ENCODE measurements at regions not wholly inside any gene's neighbourhood (a gene's known extent, or its start where the extent isn't known, plus 50 kb on each side); places are given as distances from the start of the nearest gene placed in this dataset.
"Not testable (repeated sequence)": the region's sequence is repeated elsewhere in the genome, so short reads cannot be mapped to it uniquely, and the experiment has no call there.

DNA sequence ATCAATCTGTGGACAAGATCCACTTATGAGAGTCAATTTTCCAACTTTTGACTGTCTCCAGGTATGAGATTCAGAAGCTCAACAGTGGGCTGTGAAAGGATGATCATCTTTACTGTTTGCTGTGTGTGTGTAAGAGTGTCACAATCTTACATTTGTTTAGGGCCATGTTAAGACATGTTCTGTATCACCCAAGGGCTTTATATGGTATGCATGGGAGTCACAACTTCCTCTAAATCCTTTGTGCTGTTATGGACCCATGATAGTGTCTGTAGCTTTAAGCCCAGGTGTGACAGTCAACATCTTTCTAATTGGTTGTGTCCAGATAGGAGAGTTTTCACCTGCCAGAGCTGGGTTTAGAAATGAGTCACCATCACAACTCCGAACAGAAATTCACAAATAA is 70.2 kb downstream of the ZNF726 start:
- not testable (repeated sequence) for DNase-seq (ENCODE audit: low read depth)

DNA sequence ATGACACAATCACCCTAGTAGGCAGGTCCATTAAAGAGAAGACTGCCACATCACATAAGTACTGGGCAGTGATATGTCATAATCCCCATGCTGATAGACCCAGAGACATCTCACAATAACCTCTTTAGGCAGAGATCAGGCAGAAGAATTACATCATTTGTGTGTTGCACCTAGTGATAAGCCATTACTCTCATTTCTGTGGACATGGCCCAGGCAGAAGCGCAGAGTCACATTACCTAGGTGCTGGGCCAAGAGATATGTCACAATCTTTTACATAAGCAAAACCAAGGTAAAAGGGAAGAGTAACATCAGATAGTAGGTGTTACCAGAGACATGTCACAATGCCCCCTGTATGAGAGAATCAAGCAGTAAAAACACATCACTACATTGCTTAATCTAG is 71.9 kb downstream of the ZNF726 start:
- DNase-seq (ENCODE audit: low read depth) = no peak

GRCh38 chr19:23991170-23991569 is 76.5 kb downstream of the ZNF726 start:
- DNase-seq (ENCODE audit: low read depth) = peak; percentile 53

DNA sequence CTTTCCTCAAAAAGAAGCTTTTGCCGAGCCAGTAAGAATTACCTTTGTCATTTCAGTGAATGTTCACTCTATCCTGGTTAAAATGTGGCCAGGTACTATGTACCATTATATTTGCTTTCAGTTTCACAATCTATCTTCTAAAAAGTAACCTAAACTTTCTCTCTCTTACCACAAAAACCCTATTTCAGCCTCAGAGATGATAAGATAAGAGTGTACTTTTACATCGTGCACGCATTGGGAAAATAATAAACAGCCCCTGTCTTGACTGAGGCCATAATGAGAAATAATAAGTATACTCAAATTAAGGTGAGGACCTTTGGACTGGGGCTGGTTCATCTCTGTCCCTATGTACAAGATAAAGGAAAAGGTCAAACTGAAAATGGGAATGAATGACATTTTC is 77.7 kb downstream of the ZNF726 start:
- DNase-seq (ENCODE audit: low read depth) = no peak

DNA sequence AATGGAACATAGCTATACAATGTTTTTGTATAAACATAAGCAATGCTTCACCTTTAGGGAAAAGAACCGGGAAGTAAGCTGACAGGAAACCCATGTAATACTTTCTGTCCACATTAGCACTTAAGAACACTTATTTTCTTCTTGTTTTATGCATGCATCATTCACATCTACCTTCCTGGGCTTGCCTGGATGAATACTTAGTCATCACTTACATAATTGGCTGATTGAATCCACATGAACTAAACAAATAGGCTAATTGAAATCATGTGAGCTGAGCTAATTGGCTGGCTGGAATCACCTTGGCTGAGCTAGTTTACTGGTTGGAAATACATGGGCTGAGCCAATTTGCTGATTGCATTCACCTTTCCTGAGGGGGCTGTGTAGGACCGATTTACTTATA is 78.8 kb downstream of the ZNF726 start:
- no peak for DNase-seq (ENCODE audit: low read depth)

DNA sequence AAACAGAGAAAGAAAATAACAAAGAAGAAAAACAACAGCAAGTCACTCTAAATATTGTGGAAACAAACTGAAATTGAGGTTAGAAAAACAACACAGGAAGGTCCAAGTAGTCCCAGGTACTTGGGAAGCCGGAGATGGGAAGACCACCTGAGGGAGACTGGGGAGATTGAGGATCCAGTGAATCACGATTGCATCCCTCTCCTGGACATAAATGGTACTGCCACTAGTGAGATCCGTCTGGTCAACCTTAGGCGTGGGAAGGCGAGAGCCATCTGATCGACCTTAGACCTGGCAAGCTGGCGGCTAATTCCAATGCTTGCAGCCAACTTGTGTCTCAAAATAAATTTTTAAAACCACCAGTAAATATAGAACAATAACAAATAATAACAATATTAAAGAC is 81.9 kb downstream of the ZNF726 start:
- DNase-seq (ENCODE audit: low read depth) = peak; percentile 24

GRCh38 chr19:23998568-23998967 is 83.9 kb downstream of the ZNF726 start:
- DNase-seq (ENCODE audit: low read depth) = no peak

DNA sequence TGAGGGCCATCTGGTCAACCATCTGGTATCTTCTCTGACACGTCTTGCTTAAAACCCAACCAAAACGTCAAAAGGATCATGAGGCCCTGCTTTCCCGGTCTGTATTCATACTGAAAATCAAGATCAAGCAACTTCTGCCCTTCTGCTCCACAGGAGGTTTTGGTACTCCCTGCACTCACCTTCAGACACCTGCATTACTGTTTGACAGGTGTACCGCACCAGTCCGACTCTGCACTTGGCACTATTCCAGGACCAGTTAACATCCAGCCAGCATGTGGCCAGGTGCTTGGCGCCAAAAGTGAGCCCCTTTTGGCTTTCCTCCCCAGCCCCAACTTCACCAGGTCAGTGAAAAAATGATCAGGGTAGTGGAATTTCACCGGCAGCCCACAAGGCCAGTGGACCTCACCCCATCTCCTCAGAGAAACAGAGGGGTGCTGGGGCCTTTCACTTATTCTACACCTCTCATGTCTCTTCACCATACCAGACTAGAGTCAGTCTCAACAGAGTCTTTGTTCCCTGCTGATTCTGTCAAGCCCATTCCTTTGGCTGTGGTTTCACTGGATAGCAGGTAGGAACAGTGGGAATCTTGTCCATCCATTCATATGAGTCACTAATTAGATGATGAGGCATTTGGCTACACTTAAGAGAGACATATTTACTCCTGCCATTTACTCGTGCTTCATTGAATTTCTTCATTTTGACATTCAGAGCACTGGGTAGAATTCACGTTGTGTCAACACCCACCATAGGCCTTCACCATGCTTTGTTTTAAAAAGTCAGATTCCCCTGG is 85.3 kb downstream of the ZNF726 start:
- DNase-seq (ENCODE audit: low read depth) = no peak

DNA sequence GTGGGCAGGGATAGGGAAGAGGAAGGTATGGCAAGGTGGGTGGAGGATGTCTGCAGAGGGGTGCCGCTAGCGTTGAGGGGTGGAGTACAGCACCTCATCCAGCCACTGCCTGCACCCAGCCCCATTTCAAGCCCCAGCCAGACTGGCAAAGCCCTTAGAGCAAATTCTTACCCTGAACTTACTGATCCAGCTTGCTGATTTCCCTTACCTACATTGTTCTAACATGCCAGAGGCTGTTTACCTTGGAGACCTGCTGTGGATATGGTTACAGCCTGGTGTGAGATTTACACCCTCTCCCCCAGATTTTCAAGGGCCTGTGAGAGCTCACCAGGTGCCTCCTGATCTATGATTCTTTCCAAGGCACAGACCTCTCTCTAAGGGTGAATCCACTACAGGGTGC is 86.0 kb downstream of the ZNF726 start:
- DNase-seq (ENCODE audit: low read depth) = no peak

GRCh38 chr19:24002256-24002945 is 84.6 kb upstream of the ZNF254 start:
- DNase-seq (ENCODE audit: low read depth) = no peak

DNA sequence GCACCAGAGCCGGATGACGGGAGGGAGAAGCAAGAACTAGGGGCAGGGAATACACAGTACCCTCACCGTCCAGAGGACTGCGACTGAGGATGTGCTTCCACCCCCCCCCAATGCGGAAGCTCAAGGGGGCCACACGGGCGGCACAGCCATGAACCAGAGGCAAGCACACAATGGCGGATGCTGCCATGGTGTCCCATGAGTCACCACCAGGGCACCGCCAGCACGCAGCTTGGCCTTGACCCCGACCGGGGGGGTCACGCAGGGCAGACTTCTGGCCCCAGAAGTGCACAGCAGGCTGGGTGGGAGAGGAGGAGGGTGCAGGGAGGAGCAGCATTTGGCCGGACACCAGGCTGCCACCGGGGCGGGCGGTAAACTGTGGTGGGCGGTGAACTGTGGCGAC is 83.5 kb upstream of the ZNF254 start:
- DNase-seq (ENCODE audit: low read depth) = no peak

GRCh38 chr19:24004166-24004565 is 82.8 kb upstream of the ZNF254 start:
- DNase-seq (ENCODE audit: low read depth) = no peak

GRCh38 chr19:24029941-24030636 is 56.9 kb upstream of the ZNF254 start:
- no peak for DNase-seq (ENCODE audit: low read depth)

- DNase-seq (ENCODE audit: low read depth) = no peak
These were observed 54.3 kb upstream of the ZNF254 start for GRCh38 chr19:24032651-24033050.

DNA sequence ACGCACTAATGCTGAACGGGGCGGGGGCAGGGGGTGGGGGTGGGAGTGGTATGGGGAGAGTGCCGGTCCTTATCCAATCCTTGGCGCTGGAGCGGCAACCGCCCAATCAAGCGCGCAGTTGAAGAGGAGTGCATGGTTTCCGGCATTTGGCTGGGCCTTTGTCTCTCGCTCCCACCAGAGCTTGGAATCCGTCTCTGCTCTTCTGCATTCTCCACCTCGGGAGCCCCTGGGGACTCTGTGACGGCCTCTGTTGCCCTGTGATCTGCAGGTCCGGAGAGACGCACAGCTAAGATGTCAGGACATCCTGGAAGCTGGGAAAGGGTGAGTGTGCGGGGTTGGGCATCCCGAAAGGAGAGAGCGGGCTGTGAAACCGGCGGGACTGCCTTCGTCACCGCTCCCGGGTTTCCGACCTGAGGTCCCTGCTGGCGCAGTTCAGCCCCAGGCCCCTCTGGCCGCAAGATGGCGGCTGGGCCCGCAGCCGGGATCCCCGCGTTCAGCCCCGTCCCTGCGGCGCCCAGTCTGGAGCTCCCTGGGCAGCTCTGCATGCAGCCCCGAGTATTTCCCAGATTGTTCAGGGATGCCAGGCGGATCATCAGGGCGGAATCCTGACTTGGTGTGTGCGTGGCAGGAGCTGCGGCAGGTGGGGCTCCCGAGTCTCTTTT is 53.6 kb upstream of the ZNF254 start:
- DNase-seq (ENCODE audit: low read depth) = peak; percentile 95

- peak; percentile 48 for DNase-seq (ENCODE audit: low read depth)
These were observed 53.0 kb upstream of the ZNF254 start for GRCh38 chr19:24033963-24034342.

GRCh38 chr19:24035261-24035880 is 51.6 kb upstream of the ZNF254 start:
- DNase-seq (ENCODE audit: low read depth) = not testable (repeated sequence)

All from Daoy (cell line).